OCI-LY7 (cell line): ENCODE measurements at regions not wholly inside any gene's neighbourhood (a gene's known extent, or its start where the extent isn't known, plus 50 kb on each side); places are given as distances from the start of the nearest gene placed in this dataset.

Experiments
- BruUV-seq: library from RNA; stranded (reverse); fragments of 400-500 nt; replicated peaks from 2 replicates; lab custom pipeline; 2021; lab: Mats Ljungman, UMichigan
- CTCF ChIA-PET: fragments of 300-600 bp; sonication (Branson Sonifier 250); formaldehyde crosslinking; loops from one replicate; lab custom pipeline; 2022; ENCODE audit warnings: antibody characterized with exemption; ENCODE audit not compliant: unreplicated experiment; lab: Charles Lee
- POLR2A ChIA-PET: fragments of 300-600 bp; sonication (Branson Sonifier 250); formaldehyde crosslinking; loops from one replicate; lab custom pipeline; 2022; ENCODE audit warnings: antibody characterized with exemption; lab: Charles Lee
- DNase-seq: peaks from one replicate; pipeline ENCODE4 v3.0.0-alpha.2; 2015; ENCODE audit warnings: low spot score
- H2AFZ ChIP-seq: fragments of 200-600 bp; sonication (generic), shearing (Covaris generic); 2 replicates; pipeline ENCODE4 v1.6.1; 2014; ENCODE audit warnings: mild to moderate bottlenecking, antibody characterized with exemption, low read length, moderate library complexity
- H3K27ac ChIP-seq: fragments of 200-600 bp; sonication (generic); 2 replicates; pipeline ENCODE4 v1.5.1; 2014; ENCODE audit warnings: mixed run types, low read depth, mild to moderate bottlenecking, moderate library complexity, low read length, inconsistent platforms; ENCODE audit not compliant: poor library complexity, severe bottlenecking
- H3K36me3 ChIP-seq: fragments of 200-600 bp; sonication (generic); 2 replicates; pipeline ENCODE4 v1.6.1; 2014; ENCODE audit warnings: mild to moderate bottlenecking, antibody characterized with exemption, low read length, moderate library complexity, mixed read lengths; ENCODE audit not compliant: insufficient read depth
- H3K4me1 ChIP-seq: fragments of 200-600 bp; sonication (generic); 2 replicates; pipeline ENCODE4 v1.5.1; 2014; ENCODE audit warnings: mild to moderate bottlenecking, low read length; ENCODE audit not compliant: insufficient read depth, poor library complexity, severe bottlenecking
- H3K4me2 ChIP-seq: fragments of 200-600 bp; sonication (generic); 2 replicates; pipeline ENCODE4 v1.6.1; 2014; ENCODE audit warnings: mild to moderate bottlenecking, low read length
- H3K4me3 ChIP-seq: fragments of 200-600 bp; sonication (generic); 2 replicates; pipeline ENCODE4 v1.5.1; 2014; ENCODE audit warnings: mild to moderate bottlenecking, low read depth, low read length; ENCODE audit not compliant: poor library complexity, severe bottlenecking
- H3K79me2 ChIP-seq: fragments of 200-600 bp; sonication (generic); 2 replicates; pipeline ENCODE4 v1.6.1; 2016; ENCODE audit warnings: low read depth, mild to moderate bottlenecking, low read length, moderate library complexity, mixed read lengths; ENCODE audit not compliant: insufficient read depth
- H3K9me2 ChIP-seq: fragments of 200-600 bp; sonication (generic); 2 replicates; pipeline ENCODE4 v1.6.1; 2016; ENCODE audit warnings: mild to moderate bottlenecking, low read length, mixed read lengths; ENCODE audit not compliant: insufficient read depth
- H3K9me3 ChIP-seq: fragments of 200-600 bp; sonication (generic); 2 replicates; pipeline ENCODE4 v1.6.1; 2014; ENCODE audit warnings: mild to moderate bottlenecking, mixed run types, low read length, mixed read lengths
- H4K20me1 ChIP-seq: fragments of 200-600 bp; sonication (generic); 2 replicates; pipeline ENCODE4 v1.6.1; 2014; ENCODE audit warnings: mild to moderate bottlenecking, antibody characterized with exemption, low read length, moderate library complexity, mixed read lengths; ENCODE audit not compliant: insufficient read depth
- EZH2phosphoT487 ChIP-seq: fragments of 200-600 bp; sonication (generic); IDR thresholded peaks from 2 replicates; pipeline ENCODE4 v1.6.1; 2018; ENCODE audit warnings: low read depth, borderline replicate concordance, mild to moderate bottlenecking, mixed run types, antibody characterized with exemption, low read length, moderate library complexity, mixed read lengths
- intact Hi-C: fragments of 100-400 bp; cut with micrococcal nuclease; formaldehyde crosslinking; loops from one replicate; pipeline ENCODE4 v1.10.0; 2022; ENCODE audit not compliant: unreplicated experiment
- TF ChIP-seq, protein P1 (sequence below): fragments of 200-600 bp; sonication (generic); conservative IDR thresholded peaks from 2 replicates; pipeline ENCODE4 v1.5.1; 2014; ENCODE audit warnings: mild to moderate bottlenecking, antibody characterized with exemption, low read length, moderate library complexity, mixed read lengths

DNA sequence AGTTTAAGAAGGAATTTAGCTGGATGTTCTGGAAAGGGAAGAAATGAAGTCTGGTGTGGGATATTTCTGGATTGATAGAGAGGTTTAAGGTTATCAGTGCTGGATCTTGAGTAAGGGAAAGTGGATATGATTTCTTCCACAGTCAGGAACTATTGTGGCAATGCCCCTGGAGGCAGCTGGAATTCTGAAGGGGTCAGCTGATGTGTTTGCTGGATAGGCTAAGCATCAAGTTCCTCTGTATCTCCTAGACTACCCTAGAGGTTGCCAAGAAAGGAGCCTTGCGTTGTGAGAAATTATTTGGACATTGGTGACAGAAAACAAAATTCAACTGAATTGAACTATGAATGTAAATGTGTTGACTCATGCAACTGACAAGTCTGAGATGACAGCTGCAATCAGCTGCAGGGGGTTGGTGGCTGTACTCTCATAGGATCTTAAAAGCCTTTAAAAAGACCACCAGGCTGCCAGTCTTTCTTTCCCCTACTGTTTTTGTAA lies 244.4 kb downstream of the ATXN7L3B start:
- ChIA-PET POLR2A (no interaction called here), CTCF (no interaction called here)
- Histone ChIP-seq H3K4me1 (no peaks in the 10 kb centered on the region), H3K79me2 (no peaks in the 10 kb centered on the region), H3K4me3 (no peak overlapping the region), H3K9me2 (no peaks in the 10 kb centered on the region), H2AFZ (no peak overlapping the region), H3K36me3 (no peaks in the 10 kb centered on the region), H3K9me3 (no peaks in the 10 kb centered on the region), H4K20me1 (no peaks in the 10 kb centered on the region), H3K27ac (no peak overlapping the region), H3K4me2 (no peak overlapping the region)
- no peak for DNase-seq
- BruUV-seq: no TSS peak
- intact Hi-C loops: no loop called here
- TF ChIP-seq EZH2phosphoT487: no peak
- TF ChIP-seq, protein P1, sequence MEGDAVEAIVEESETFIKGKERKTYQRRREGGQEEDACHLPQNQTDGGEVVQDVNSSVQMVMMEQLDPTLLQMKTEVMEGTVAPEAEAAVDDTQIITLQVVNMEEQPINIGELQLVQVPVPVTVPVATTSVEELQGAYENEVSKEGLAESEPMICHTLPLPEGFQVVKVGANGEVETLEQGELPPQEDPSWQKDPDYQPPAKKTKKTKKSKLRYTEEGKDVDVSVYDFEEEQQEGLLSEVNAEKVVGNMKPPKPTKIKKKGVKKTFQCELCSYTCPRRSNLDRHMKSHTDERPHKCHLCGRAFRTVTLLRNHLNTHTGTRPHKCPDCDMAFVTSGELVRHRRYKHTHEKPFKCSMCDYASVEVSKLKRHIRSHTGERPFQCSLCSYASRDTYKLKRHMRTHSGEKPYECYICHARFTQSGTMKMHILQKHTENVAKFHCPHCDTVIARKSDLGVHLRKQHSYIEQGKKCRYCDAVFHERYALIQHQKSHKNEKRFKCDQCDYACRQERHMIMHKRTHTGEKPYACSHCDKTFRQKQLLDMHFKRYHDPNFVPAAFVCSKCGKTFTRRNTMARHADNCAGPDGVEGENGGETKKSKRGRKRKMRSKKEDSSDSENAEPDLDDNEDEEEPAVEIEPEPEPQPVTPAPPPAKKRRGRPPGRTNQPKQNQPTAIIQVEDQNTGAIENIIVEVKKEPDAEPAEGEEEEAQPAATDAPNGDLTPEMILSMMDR: no peak

DNA sequence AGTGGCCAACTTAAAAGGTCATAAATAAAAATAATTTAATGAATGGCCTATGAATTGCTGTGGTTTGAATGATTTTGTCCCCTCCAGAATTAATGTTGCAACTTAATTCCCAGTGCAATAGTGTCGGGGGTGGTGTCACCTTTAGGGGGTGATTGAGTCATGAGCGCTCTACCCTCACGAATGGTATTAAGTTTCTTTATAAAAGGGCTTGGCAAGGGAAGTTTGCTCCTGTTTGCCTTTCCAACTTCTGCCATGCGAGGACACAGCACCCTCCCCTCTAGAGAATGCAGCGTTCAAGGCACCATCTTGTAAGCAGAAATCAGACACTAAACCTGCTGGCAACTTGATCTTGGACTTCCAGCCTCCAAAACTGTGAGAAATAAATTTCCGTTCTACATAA lies 253.3 kb downstream of the ATXN7L3B start:
- TF ChIP-seq, protein P1: no peak
- no peak for TF ChIP-seq EZH2phosphoT487
- H3K27ac ChIP-seq: no peak overlapping the region
- DNase-seq: no peak
- no peaks in the 10 kb centered on the region for H3K4me1 ChIP-seq
- CTCF ChIA-PET: no interaction called here
- no peak overlapping the region for H2AFZ ChIP-seq
- no peaks in the 10 kb centered on the region for H3K9me2 ChIP-seq
- H3K9me3 ChIP-seq: no peaks in the 10 kb centered on the region
- no peak overlapping the region for H3K4me2 ChIP-seq
- intact Hi-C loops: no loop called here
- BruUV-seq: no TSS peak
- H3K79me2 ChIP-seq: no peaks in the 10 kb centered on the region
- POLR2A ChIA-PET: no interaction called here
- H4K20me1 ChIP-seq: no peaks in the 10 kb centered on the region
- H3K36me3 ChIP-seq: no peaks in the 10 kb centered on the region
- H3K4me3 ChIP-seq: no peak overlapping the region

DNA sequence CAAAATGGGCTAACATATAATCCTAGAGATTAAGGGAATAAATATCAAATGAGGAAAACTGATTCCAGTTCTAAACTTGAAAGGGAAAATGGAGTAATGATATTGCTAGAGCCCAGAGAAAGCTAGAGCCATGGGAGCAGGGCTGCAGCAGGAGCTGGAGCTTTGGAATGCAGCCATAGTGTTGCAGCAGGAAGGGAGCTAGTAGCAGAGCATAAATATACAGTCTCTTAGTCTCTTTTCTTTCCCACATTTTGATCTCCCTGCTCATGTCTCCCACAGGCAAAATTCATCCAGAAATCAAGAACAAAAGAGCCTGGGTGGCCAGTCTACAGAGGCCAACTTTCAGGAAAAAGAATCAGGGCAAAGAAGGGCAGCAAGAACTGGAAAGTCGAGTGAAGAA lies 253.7 kb downstream of the ATXN7L3B start:
- H3K4me2 ChIP-seq: no peak overlapping the region
- BruUV-seq: no TSS peak
- TF ChIP-seq, protein P1: no peak
- TF ChIP-seq EZH2phosphoT487: no peak
- DNase-seq: no peak
- H3K4me1 ChIP-seq: no peaks in the 10 kb centered on the region
- H3K9me3 ChIP-seq: no peaks in the 10 kb centered on the region
- ChIA-PET POLR2A (no interaction called here), CTCF (no interaction called here)
- H2AFZ ChIP-seq: no peak overlapping the region
- no peak overlapping the region for H3K27ac ChIP-seq
- H4K20me1 ChIP-seq: no peaks in the 10 kb centered on the region
- no peaks in the 10 kb centered on the region for H3K36me3 ChIP-seq
- H3K79me2 ChIP-seq: no peaks in the 10 kb centered on the region
- no peaks in the 10 kb centered on the region for H3K9me2 ChIP-seq
- H3K4me3 ChIP-seq: no peak overlapping the region
- intact Hi-C loops: no loop called here
